ENCODE measurements at regions not wholly inside any gene's neighbourhood (a gene's known extent, or its start where the extent isn't known, plus 50 kb on each side); places are given as distances from the start of the nearest gene placed in this dataset.
"Not testable (repeated sequence)": the region's sequence is repeated elsewhere in the genome, so short reads cannot be mapped to it uniquely, and the experiment has no call there.

DNA sequence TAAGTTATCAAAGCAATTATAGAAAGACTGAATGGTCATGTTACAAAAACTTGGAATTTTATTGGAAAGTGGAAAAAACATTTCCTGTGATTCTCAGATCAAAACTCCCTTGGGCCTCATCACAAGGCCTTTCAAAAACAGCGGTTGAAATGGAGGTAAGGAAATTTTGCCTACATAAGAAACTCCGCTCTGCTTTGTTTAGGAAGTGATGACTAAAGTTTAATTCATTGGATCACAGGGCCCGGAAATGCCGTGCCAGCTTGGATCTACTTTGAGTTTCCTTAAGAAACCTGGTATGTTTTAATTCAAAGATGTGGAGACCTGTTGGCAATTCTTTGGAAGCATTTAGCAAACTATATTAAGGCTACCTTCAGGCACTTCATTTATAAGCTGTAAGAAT is 143.9 kb upstream of the MME start:
- no peak overlapping the region for H3K4me3 ChIP-seq (ENCODE audit: low read length in 2 of 2)
- WGBS, 2 donors = 43 to 78% methylated on average over 4 of the region's 4 CpGs
- H3K27me3 ChIP-seq (ENCODE audit: control insufficient read depth in 1 of 2, insufficient read depth in 2 of 2, low read length in 1 of 2) = no peaks in the 10 kb centered on the region
- DNase-seq (no peak), ATAC-seq (ENCODE audit: low FRiP score) (no peak)
- H3K9me3 ChIP-seq (ENCODE audit: control insufficient read depth, low read length) = peaks cover 4% of the 10 kb centered on the region
- H3K27ac ChIP-seq (ENCODE audit: low read depth in 1 of 2, low read length in 2 of 2) = no peak overlapping the region
- intact Hi-C loops (cut with DNase I) = no loop called here
- no peaks in the 10 kb centered on the region for H3K4me1 ChIP-seq (ENCODE audit: control insufficient read depth in 1 of 2, insufficient read depth in 2 of 2, low read length in 2 of 2)
- no peaks in the 10 kb centered on the region for H3K36me3 ChIP-seq (ENCODE audit: control insufficient read depth in 1 of 2, insufficient read depth in 2 of 2, low read length in 1 of 2)

DNA sequence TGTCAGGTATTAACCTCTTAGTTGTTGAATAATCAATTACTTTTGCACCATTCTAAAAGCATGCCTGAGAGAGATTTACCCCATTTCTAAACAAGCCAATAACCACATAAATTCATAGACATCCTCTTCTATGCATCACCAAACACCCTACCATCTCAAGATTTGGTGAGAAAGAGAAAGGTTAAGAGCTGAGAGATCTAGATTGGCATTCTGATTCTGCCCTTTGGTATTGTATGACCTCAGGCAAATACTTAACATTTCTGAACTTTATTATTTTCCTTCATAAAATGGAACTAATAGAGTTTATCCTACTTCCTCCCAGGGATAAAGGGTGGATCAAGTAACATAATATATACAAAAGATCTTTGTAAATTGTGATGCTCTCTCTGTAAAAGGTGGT is 146.5 kb upstream of the MME start:
- no peak overlapping the region for H3K27ac ChIP-seq (ENCODE audit: low read depth in 1 of 2, low read length in 2 of 2)
- intact Hi-C loops (cut with DNase I) = no loop called here
- ATAC-seq (ENCODE audit: low FRiP score) = no peak
- H3K36me3 ChIP-seq (ENCODE audit: control insufficient read depth in 1 of 2, insufficient read depth in 2 of 2, low read length in 1 of 2) = no peaks in the 10 kb centered on the region
- no peaks in the 10 kb centered on the region for H3K27me3 ChIP-seq (ENCODE audit: control insufficient read depth in 1 of 2, insufficient read depth in 2 of 2, low read length in 1 of 2)
- H3K4me3 ChIP-seq (ENCODE audit: low read length in 2 of 2) = no peak overlapping the region
- no peaks in the 10 kb centered on the region for H3K4me1 ChIP-seq (ENCODE audit: control insufficient read depth in 1 of 2, insufficient read depth in 2 of 2, low read length in 2 of 2)
- no peak for DNase-seq
- no peaks in the 10 kb centered on the region for H3K9me3 ChIP-seq (ENCODE audit: control insufficient read depth, low read length)

DNA sequence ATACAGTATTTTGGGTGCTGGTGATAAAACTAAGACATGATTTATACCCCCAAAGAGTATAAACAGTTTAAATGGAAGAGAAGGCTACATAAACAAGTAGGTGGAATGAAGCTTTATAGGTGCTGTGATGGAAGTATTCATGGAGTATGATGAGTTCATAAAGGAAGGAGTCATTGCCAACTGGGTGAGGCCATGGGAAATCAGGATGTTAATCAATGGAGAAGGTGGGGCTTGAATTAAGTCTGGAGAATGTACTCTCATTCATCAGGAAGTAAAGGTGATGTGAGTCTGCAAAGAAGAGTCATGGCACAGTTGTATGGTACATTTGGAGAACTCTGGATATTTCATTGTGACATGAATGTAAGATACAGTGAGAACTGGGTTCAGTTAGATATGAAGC is 147.5 kb upstream of the MME start:
- DNase-seq (no peak), ATAC-seq (ENCODE audit: low FRiP score) (no peak)
- H3K9me3 ChIP-seq (ENCODE audit: control insufficient read depth, low read length) = no peaks in the 10 kb centered on the region
- no peaks in the 10 kb centered on the region for H3K36me3 ChIP-seq (ENCODE audit: control insufficient read depth in 1 of 2, insufficient read depth in 2 of 2, low read length in 1 of 2)
- no peaks in the 10 kb centered on the region for H3K4me1 ChIP-seq (ENCODE audit: control insufficient read depth in 1 of 2, insufficient read depth in 2 of 2, low read length in 2 of 2)
- H3K27me3 ChIP-seq (ENCODE audit: control insufficient read depth in 1 of 2, insufficient read depth in 2 of 2, low read length in 1 of 2) = no peaks in the 10 kb centered on the region
- intact Hi-C loops (cut with DNase I) = no loop called here
- H3K4me3 ChIP-seq (ENCODE audit: low read length in 2 of 2) = no peak overlapping the region
- H3K27ac ChIP-seq (ENCODE audit: low read depth in 1 of 2, low read length in 2 of 2) = no peak overlapping the region

DNA sequence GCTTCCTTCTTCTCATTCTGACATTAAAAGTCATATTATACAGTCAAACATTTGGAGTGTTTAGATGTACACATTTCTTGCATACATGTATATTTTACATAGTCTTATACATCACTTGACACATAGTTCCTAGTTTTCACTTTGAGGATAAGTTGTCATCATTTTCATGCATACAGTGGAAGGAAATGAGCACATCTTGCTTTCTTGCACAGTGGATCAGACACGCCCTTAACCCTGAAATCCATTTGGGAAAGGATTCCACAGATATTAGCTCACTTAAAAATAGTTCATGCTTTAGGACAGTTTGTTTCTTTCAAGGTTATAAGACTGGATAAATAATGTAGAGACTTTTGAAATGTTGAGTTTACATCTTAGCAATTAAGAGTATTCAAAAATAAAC is 148.6 kb upstream of the MME start:
- no peak overlapping the region for H3K4me3 ChIP-seq (ENCODE audit: low read length in 2 of 2)
- no peak for ATAC-seq (ENCODE audit: low FRiP score)
- no peaks in the 10 kb centered on the region for H3K9me3 ChIP-seq (ENCODE audit: control insufficient read depth, low read length)
- no peak overlapping the region for H3K27ac ChIP-seq (ENCODE audit: low read depth in 1 of 2, low read length in 2 of 2)
- no peak for DNase-seq
- no peaks in the 10 kb centered on the region for H3K27me3 ChIP-seq (ENCODE audit: control insufficient read depth in 1 of 2, insufficient read depth in 2 of 2, low read length in 1 of 2)
- no peaks in the 10 kb centered on the region for H3K36me3 ChIP-seq (ENCODE audit: control insufficient read depth in 1 of 2, insufficient read depth in 2 of 2, low read length in 1 of 2)
- intact Hi-C loops (cut with DNase I) = no loop called here
- 83 to 89% methylated on average over 1 of the region's 1 CpG for WGBS, 2 donors
- H3K4me1 ChIP-seq (ENCODE audit: control insufficient read depth in 1 of 2, insufficient read depth in 2 of 2, low read length in 2 of 2) = no peaks in the 10 kb centered on the region

DNA sequence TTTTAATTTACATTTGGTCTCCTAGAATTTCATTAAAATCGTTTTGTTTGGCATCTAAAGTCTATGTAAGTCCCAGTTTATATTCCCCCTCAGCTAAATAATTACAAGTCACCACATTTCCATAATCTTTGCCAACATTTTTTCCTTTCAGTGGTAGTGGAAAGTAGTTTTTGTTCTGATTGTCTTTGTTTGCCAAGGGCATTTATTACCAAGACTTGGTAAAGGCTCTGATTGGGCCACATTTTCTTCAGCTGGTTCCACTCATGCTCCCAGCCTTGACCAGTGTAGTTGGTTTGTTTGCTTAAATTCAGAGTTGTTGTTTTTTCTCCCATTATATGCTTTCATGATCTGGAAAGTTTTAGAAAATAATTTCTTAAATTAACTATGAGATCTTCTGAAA is 153.4 kb upstream of the MME start:
- no peak overlapping the region for H3K27ac ChIP-seq (ENCODE audit: low read depth in 1 of 2, low read length in 2 of 2)
- 11 to 13% methylated on average over 1 of the region's 1 CpG for WGBS, 2 donors
- no peak for DNase-seq
- H3K27me3 ChIP-seq (ENCODE audit: control insufficient read depth in 1 of 2, insufficient read depth in 2 of 2, low read length in 1 of 2) = no peaks in the 10 kb centered on the region
- H3K4me1 ChIP-seq (ENCODE audit: control insufficient read depth in 1 of 2, insufficient read depth in 2 of 2, low read length in 2 of 2) = no peaks in the 10 kb centered on the region
- no peaks in the 10 kb centered on the region for H3K36me3 ChIP-seq (ENCODE audit: control insufficient read depth in 1 of 2, insufficient read depth in 2 of 2, low read length in 1 of 2)
- intact Hi-C loops (cut with DNase I) = no loop called here
- no peaks in the 10 kb centered on the region for H3K9me3 ChIP-seq (ENCODE audit: control insufficient read depth, low read length)
- H3K4me3 ChIP-seq (ENCODE audit: low read length in 2 of 2) = no peak overlapping the region
- ATAC-seq (ENCODE audit: low FRiP score) = no peak

DNA sequence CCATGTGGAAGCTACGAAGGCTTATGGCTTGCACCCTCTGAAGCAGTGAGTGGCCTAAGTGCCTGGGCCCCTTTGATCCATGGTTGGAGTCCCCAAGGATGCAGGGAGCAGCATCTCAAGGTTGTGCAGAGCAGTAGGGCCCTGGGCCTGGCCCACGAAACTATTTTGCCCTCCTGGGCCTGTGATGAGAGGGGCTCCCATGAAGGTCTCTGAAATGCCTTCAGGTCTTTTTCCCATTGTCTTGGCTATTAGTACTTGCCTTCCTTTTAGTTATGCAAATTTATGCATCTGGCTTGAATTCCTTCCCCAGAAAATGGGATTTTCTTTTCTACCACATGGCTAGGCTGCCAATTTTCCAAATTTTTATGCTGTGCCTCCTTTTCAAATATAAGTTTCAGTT is 158.8 kb upstream of the MME start:
- WGBS, 2 donors = 86 to 91% methylated on average over 2 of the region's 2 CpGs
- Histone ChIP-seq H3K27me3 (ENCODE audit: control insufficient read depth in 1 of 2, insufficient read depth in 2 of 2, low read length in 1 of 2) (no peaks in the 10 kb centered on the region), H3K27ac (ENCODE audit: low read depth in 1 of 2, low read length in 2 of 2) (no peak overlapping the region), H3K9me3 (ENCODE audit: control insufficient read depth, low read length) (peaks cover 1% of the 10 kb centered on the region), H3K4me1 (ENCODE audit: control insufficient read depth in 1 of 2, insufficient read depth in 2 of 2, low read length in 2 of 2) (no peaks in the 10 kb centered on the region), H3K36me3 (ENCODE audit: control insufficient read depth in 1 of 2, insufficient read depth in 2 of 2, low read length in 1 of 2) (no peaks in the 10 kb centered on the region), H3K4me3 (ENCODE audit: low read length in 2 of 2) (no peak overlapping the region)
- intact Hi-C loops (cut with DNase I) = no loop called here
- no peak for DNase-seq
- ATAC-seq (ENCODE audit: low FRiP score) = no peak

DNA sequence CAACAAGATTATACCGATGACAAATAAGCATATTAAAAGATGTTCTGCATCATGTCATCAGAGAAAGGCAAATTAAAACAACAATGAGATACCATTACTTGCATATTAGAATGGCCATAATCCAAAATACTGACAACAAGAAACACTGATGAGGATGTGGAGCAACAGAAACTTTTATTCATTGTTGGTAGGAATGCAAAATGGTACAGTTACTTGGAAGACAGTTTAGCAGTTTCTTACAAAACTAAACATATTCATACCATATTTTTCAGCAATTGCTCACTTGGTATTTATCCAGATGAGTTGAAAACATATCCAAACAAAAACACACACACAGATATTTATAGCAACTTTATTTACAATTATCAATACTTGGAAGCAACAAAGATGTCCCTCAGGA is 160.9 kb upstream of the MME start:
- H3K36me3 ChIP-seq (ENCODE audit: control insufficient read depth in 1 of 2, insufficient read depth in 2 of 2, low read length in 1 of 2) = no peaks in the 10 kb centered on the region
- DNase-seq = no peak
- no peaks in the 10 kb centered on the region for H3K27me3 ChIP-seq (ENCODE audit: control insufficient read depth in 1 of 2, insufficient read depth in 2 of 2, low read length in 1 of 2)
- no peak overlapping the region for H3K27ac ChIP-seq (ENCODE audit: low read depth in 1 of 2, low read length in 2 of 2)
- WGBS, 2 donors = 84 to 86% methylated on average over 1 of the region's 1 CpG
- H3K4me1 ChIP-seq (ENCODE audit: control insufficient read depth in 1 of 2, insufficient read depth in 2 of 2, low read length in 2 of 2) = no peaks in the 10 kb centered on the region
- ATAC-seq (ENCODE audit: low FRiP score) = no peak
- H3K4me3 ChIP-seq (ENCODE audit: low read length in 2 of 2) = no peak overlapping the region
- H3K9me3 ChIP-seq (ENCODE audit: control insufficient read depth, low read length) = peaks cover 1% of the 10 kb centered on the region
- intact Hi-C loops (cut with DNase I) = no loop called here

DNA sequence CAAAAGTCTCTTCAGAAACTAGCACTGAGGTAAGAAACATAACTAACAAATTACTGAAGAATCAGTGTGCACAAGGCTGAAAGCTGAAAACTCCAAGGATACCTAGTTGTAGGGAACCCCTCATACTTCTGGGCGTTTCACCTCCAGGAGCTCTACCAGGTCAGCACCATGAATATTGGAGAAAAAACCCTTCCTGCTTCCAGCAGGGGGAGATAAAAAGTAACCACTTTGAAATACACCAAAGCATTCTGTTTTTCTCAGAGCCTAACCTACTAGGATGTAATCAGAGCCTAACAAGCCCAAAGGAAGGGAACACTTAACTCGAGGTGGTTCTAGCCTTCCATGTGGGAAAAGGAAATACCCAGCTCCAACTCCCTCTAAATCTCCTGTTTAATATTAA is 175.8 kb upstream of the MME start:
- ATAC-seq (ENCODE audit: low FRiP score) = no peak
- H3K27ac ChIP-seq (ENCODE audit: low read depth in 1 of 2, low read length in 2 of 2) = no peak overlapping the region
- H3K27me3 ChIP-seq (ENCODE audit: control insufficient read depth in 1 of 2, insufficient read depth in 2 of 2, low read length in 1 of 2) = no peaks in the 10 kb centered on the region
- no peaks in the 10 kb centered on the region for H3K4me1 ChIP-seq (ENCODE audit: control insufficient read depth in 1 of 2, insufficient read depth in 2 of 2, low read length in 2 of 2)
- DNase-seq = no peak
- H3K36me3 ChIP-seq (ENCODE audit: control insufficient read depth in 1 of 2, insufficient read depth in 2 of 2, low read length in 1 of 2) = no peaks in the 10 kb centered on the region
- H3K4me3 ChIP-seq (ENCODE audit: low read length in 2 of 2) = no peak overlapping the region
- WGBS, 2 donors = 73 to 79% methylated on average over 2 of the region's 2 CpGs
- intact Hi-C loops (cut with DNase I) = no loop called here
- no peaks in the 10 kb centered on the region for H3K9me3 ChIP-seq (ENCODE audit: control insufficient read depth, low read length)

DNA sequence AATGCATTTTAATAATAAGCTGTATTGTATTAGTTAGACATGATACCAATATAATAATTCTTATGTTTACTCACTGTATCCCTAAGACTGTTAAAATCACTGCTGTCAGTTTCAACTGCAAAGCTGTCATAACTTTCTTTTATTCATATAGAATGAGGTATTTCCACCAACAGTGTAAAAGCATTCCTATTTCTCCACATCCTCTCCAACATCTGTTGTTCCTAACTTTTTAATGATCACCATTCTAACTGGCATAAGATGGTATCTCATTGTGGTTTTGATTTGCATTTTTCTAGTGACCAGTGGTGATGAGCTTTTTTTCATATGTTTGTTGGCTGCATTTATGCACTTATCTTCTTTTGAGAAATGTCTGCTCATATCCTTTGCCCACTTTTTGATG is 177.6 kb upstream of the MME start:
- intact Hi-C loops (cut with DNase I); DNase-seq; H3K9me3 ChIP-seq (ENCODE audit: control insufficient read depth, low read length); H3K27me3 ChIP-seq (ENCODE audit: control insufficient read depth in 1 of 2, insufficient read depth in 2 of 2, low read length in 1 of 2); ATAC-seq (ENCODE audit: low FRiP score); H3K27ac ChIP-seq (ENCODE audit: low read depth in 1 of 2, low read length in 2 of 2); H3K36me3 ChIP-seq (ENCODE audit: control insufficient read depth in 1 of 2, insufficient read depth in 2 of 2, low read length in 1 of 2); H3K4me1 ChIP-seq (ENCODE audit: control insufficient read depth in 1 of 2, insufficient read depth in 2 of 2, low read length in 2 of 2); H3K4me3 ChIP-seq (ENCODE audit: low read length in 2 of 2): not testable (repeated sequence)

DNA sequence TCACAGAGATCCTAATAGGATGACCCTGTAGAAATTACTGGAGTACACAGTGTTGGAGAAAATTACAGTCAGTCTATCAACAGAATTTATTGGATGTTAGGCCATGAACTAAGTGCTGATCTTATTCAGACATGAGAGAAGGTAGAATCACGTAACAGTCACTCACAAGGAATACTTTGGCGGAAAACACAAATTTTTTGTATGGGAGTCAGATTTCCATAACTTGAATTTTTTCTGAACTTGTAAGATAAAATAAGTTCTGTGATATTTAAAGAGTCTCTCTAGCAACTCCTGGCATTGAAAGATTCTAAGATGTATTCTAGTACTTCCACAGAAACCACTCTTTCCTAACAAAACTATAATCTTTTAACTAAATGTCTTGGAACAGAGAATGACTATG is 178.8 kb upstream of the MME start:
- Histone ChIP-seq H3K27ac (ENCODE audit: low read depth in 1 of 2, low read length in 2 of 2) (no peak overlapping the region), H3K4me3 (ENCODE audit: low read length in 2 of 2) (no peak overlapping the region), H3K36me3 (ENCODE audit: control insufficient read depth in 1 of 2, insufficient read depth in 2 of 2, low read length in 1 of 2) (no peaks in the 10 kb centered on the region), H3K9me3 (ENCODE audit: control insufficient read depth, low read length) (no peaks in the 10 kb centered on the region), H3K4me1 (ENCODE audit: control insufficient read depth in 1 of 2, insufficient read depth in 2 of 2, low read length in 2 of 2) (no peaks in the 10 kb centered on the region), H3K27me3 (ENCODE audit: control insufficient read depth in 1 of 2, insufficient read depth in 2 of 2, low read length in 1 of 2) (no peaks in the 10 kb centered on the region)
- ATAC-seq (ENCODE audit: low FRiP score) = no peak
- no peak for DNase-seq
- intact Hi-C loops (cut with DNase I) = no loop called here
- WGBS, 2 donors = 16 to 24% methylated on average over 2 of the region's 2 CpGs

All from aorta (tissue), 5 donors.